A673 (cell line): ENCODE measurements at regions not wholly inside any gene's neighbourhood (a gene's known extent, or its start where the extent isn't known, plus 50 kb on each side); places are given as distances from the start of the nearest gene placed in this dataset.

Experiments
- BruUV-seq: library from RNA; stranded (reverse); fragments of 400-500 nt; replicated peaks from 2 replicates; lab custom pipeline; 2021; lab: Mats Ljungman, UMichigan
- CTCF ChIA-PET: fragments of 300-600 bp; sonication (Branson Sonifier 250); formaldehyde crosslinking; loops from one replicate; lab custom pipeline; 2022; ENCODE audit warnings: antibody characterized with exemption; lab: Charles Lee
- POLR2A ChIA-PET: fragments of 300-600 bp; sonication (Branson Sonifier 250); formaldehyde crosslinking; loops from one replicate; lab custom pipeline; 2022; ENCODE audit warnings: antibody characterized with exemption; ENCODE audit not compliant: low non-redundant PET; lab: Charles Lee
- DNase-seq: peaks from one replicate; pipeline ENCODE4 v3.0.0-alpha.2; 2015; ENCODE audit warnings: low spot score
- H3K27ac ChIP-seq: fragments of 200-600 bp; sonication (generic); 2 replicates; pipeline ENCODE4 v1.5.1; 2016; ENCODE audit warnings: mixed run types, low read depth, mild to moderate bottlenecking, mixed read lengths, antibody characterized with exemption, low read length; ENCODE audit not compliant: poor library complexity, severe bottlenecking
- H3K27me3 ChIP-seq: fragments of 200-600 bp; sonication (generic); replicated peaks from 2 replicates; pipeline ENCODE4 v1.6.1; 2017; ENCODE audit warnings: mixed run types, low read depth, mild to moderate bottlenecking, mixed read lengths, antibody characterized with exemption, low read length; ENCODE audit not compliant: insufficient read depth, poor library complexity
- H3K36me3 ChIP-seq: fragments of 200-600 bp; sonication (generic); 2 replicates; pipeline ENCODE4 v1.6.1; 2016; ENCODE audit warnings: mixed run types, mild to moderate bottlenecking, mixed read lengths, antibody characterized with exemption, low read length; ENCODE audit not compliant: insufficient read depth, poor library complexity, severe bottlenecking
- H3K4me1 ChIP-seq: fragments of 200-600 bp; sonication (generic); 2 replicates; pipeline ENCODE4 v1.6.1; 2017; ENCODE audit warnings: mixed run types, mild to moderate bottlenecking, mixed read lengths, antibody characterized with exemption, low read length; ENCODE audit not compliant: insufficient read depth, poor library complexity, severe bottlenecking
- H3K4me3 ChIP-seq: fragments of 200-600 bp; sonication (generic); 2 replicates; pipeline ENCODE4 v1.5.1; 2016; ENCODE audit warnings: low read depth, mixed run types, mild to moderate bottlenecking, mixed read lengths, low read length; ENCODE audit not compliant: poor library complexity, severe bottlenecking
- H3K9me3 ChIP-seq: fragments of 200-600 bp; sonication (generic); 2 replicates; pipeline ENCODE4 v1.6.1; 2016; ENCODE audit warnings: mixed run types, low read depth, mild to moderate bottlenecking, mixed read lengths, antibody characterized with exemption, low read length; ENCODE audit not compliant: poor library complexity, severe bottlenecking
- EZH2 ChIP-seq: fragments of 200-600 bp; sonication (generic); IDR thresholded peaks from 2 replicates; pipeline ENCODE4 v1.6.1; 2017; ENCODE audit warnings: borderline replicate concordance, low read depth, mild to moderate bottlenecking, mixed read lengths, antibody characterized with exemption, low read length; ENCODE audit not compliant: poor library complexity, severe bottlenecking
- intact Hi-C: fragments of 100-400 bp; cut with micrococcal nuclease; formaldehyde crosslinking; loops from one replicate; pipeline ENCODE4 v1.10.0; 2022; ENCODE audit not compliant: unreplicated experiment
- TF ChIP-seq, protein P1 (sequence below): fragments of 300-800, 200-600 bp; sonication (generic); conservative IDR thresholded peaks from 2 replicates; pipeline ENCODE4 v1.5.1; 2017; ENCODE audit warnings: low read depth, mild to moderate bottlenecking, antibody characterized with exemption, low read length, moderate library complexity, mixed read lengths

DNA sequence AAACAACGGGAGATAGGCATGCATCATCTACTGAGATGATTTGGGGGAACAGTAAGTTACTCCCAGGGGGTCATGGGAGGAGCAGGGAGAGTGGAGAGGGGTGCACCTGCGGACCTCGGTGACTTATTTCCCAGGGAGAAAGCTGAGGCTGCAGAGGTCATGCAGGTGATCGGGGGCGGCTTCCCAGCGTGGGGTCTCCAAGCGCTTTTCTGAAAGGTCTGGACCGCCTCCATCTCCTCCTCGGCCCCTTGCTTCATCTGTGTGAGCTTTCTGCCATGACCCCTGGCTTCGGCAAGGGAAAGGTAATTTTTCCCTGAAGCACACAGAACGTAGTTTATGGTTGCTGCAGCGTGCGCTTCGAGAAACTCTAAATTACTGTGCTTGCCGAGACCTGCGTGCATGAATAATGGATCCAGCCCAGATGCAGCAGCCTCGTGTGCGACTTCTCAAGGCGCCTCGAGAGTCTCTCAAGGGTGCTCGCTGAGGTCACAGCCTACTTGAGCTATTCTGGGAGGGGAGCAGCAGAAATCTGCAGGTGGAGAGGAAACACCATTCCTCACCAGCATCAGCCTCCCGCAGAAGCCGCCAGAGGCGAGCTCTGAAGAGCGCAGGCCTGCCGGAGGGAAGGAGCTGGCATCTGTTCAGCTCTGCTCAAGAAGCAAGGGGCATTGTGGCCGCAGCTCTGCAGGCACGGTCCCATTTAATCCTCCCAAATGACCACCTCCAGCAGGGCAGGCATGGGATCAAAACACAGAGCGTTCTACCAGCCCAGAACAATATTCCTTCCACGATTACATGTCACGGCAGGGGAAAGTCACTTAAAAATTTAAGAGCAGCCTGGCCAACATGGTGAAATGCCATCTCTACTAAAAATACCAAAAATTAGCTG, 308.4 kb upstream of the MYT1L start:
- no peak for DNase-seq
- intact Hi-C loops, result no loop called here
- H3K36me3 ChIP-seq, result no peaks in the 10 kb centered on the region
- ChIA-PET POLR2A (no interaction called here), CTCF (no interaction called here)
- H3K4me1 ChIP-seq, result no peaks in the 10 kb centered on the region
- BruUV-seq, result no TSS peak
- H3K27me3 ChIP-seq, result peaks cover 18% of the 10 kb centered on the region
- no peak overlapping the region for H3K4me3 ChIP-seq
- no peaks in the 10 kb centered on the region for H3K9me3 ChIP-seq
- TF ChIP-seq EZH2, result no peak
- TF ChIP-seq, protein P1, sequence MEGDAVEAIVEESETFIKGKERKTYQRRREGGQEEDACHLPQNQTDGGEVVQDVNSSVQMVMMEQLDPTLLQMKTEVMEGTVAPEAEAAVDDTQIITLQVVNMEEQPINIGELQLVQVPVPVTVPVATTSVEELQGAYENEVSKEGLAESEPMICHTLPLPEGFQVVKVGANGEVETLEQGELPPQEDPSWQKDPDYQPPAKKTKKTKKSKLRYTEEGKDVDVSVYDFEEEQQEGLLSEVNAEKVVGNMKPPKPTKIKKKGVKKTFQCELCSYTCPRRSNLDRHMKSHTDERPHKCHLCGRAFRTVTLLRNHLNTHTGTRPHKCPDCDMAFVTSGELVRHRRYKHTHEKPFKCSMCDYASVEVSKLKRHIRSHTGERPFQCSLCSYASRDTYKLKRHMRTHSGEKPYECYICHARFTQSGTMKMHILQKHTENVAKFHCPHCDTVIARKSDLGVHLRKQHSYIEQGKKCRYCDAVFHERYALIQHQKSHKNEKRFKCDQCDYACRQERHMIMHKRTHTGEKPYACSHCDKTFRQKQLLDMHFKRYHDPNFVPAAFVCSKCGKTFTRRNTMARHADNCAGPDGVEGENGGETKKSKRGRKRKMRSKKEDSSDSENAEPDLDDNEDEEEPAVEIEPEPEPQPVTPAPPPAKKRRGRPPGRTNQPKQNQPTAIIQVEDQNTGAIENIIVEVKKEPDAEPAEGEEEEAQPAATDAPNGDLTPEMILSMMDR, result no peak
- H3K27ac ChIP-seq, result no peak overlapping the region

DNA sequence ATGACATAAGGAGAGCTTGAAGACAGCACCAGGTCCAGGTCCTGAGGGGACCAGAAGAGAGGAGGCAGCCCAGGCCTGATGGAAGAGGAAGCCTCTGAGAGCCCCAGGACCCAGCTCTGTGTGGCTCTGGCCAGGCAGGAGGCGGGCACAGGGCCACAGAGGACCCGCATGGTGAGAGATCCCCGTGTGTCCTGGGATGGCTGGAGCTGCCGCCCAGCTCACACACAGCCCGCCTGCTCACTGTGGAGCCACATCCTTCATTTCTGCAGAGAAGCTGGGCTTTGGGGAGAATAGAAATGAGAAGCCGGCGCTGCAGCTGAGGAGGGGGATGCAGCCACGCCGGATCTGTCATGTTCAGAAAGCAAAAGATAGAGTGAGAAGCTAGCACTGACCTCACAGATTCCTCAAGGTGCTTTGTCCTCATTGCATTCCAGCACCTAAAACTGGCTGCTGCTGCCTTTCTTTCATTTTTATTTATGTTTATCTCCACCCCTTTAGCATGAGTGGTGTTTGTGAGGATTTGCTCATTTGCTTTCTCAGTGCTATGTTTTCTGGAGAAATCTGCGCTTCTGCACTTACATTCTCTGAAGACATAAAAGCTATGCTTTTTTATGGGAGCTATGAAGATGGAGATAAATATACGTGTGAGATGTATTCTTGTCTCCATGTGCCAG, 307.6 kb upstream of the MYT1L start:
- Histone ChIP-seq H3K27me3 (peaks cover 18% of the 10 kb centered on the region), H3K4me1 (no peaks in the 10 kb centered on the region), H3K36me3 (no peaks in the 10 kb centered on the region), H3K27ac (no peak overlapping the region), H3K9me3 (no peaks in the 10 kb centered on the region), H3K4me3 (no peak overlapping the region)
- intact Hi-C loops, result no loop called here
- ChIA-PET POLR2A (no interaction called here), CTCF (no interaction called here)
- no peak for DNase-seq
- TF ChIP-seq EZH2, result no peak
- no TSS peak for BruUV-seq

DNA sequence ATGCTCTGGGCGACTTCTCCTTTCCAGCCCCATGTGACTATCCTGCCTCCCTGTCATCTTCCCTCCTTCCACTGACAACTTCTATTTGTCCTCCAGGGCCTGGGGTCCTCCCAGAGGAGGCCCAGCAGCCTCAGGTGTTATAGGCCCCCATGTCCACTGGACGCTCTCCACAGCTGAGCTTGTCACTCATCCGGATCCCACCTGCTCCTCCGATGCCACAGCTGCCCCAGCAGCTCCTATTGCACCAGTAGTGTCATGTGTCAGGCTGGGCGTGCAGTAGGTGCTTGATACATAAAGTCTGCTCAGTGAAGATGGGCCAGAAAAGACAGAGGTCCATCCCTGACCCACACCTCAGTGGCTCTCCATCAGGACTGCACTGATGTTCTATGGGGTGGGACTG, 305.7 kb upstream of the MYT1L start:
- POLR2A ChIA-PET, result no interaction called here

More for the DNA sequence above, 305.7 kb upstream of the MYT1L start:
- DNase-seq, result no peak
- H3K4me1 ChIP-seq, result no peaks in the 10 kb centered on the region
- no TSS peak for BruUV-seq
- peaks cover 26% of the 10 kb centered on the region for H3K27me3 ChIP-seq
- H3K4me3 ChIP-seq, result no peak overlapping the region
- H3K36me3 ChIP-seq, result no peaks in the 10 kb centered on the region
- no peaks in the 10 kb centered on the region for H3K9me3 ChIP-seq
- intact Hi-C loops, result no loop called here
- CTCF ChIA-PET, result no interaction called here
- H3K27ac ChIP-seq, result no peak overlapping the region
- TF ChIP-seq EZH2, result no peak
- TF ChIP-seq, protein P1, result no peak
